ENCODE measurements at regions not wholly inside any gene's neighbourhood (a gene's known extent, or its start where the extent isn't known, plus 50 kb on each side); places are given as distances from the start of the nearest gene placed in this dataset.

DNA sequence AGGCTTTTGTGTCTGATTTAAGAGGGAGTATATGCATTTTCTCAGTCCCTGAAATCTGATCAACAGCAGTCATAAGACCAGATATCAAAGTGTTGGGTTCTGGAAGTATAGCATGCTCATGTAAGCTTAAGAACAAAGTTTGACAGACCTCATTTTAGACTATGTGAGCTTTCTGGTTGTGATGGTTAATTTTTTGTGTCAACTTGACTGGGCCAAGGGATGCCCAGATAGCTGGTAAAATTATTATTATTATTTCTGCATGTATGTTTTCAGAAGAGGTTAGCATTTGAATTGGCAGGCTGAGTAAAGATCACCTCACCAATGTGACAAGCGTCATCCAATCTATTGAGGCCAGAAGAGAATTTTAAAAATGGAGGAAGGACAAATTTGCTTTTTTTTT, 63.5 kb upstream of the FRMD4A start:
- no peak overlapping the region for H3K4me2 ChIP-seq (ENCODE audit: low read depth, low read length, poor library complexity, severe bottlenecking)
- H3K9me3 ChIP-seq (ENCODE audit: low read length), result no peaks in the 10 kb centered on the region
- H3K9ac ChIP-seq (ENCODE audit: low read length), result no peak overlapping the region
- no peaks in the 10 kb centered on the region for H3K4me1 ChIP-seq (ENCODE audit: low read length)
- no peak overlapping the region for H2AFZ ChIP-seq (ENCODE audit: low read length)
- H4K20me1 ChIP-seq (ENCODE audit: insufficient read depth, low read depth, low read length), result no peaks in the 10 kb centered on the region
- H3K79me2 ChIP-seq (ENCODE audit: low read length), result no peaks in the 10 kb centered on the region
- H3K4me3 ChIP-seq (ENCODE audit: low read length), result no peak overlapping the region
- H3K36me3 ChIP-seq (ENCODE audit: insufficient read depth, low read length), result no peaks in the 10 kb centered on the region
- no peaks in the 10 kb centered on the region for H3K9me2 ChIP-seq (replicated peaks; ENCODE audit: insufficient read depth, low read length)
- no peak for DNase-seq
- H3K27ac ChIP-seq (ENCODE audit: low read length), result no peak overlapping the region
- no peaks in the 10 kb centered on the region for H3K27me3 ChIP-seq (ENCODE audit: low read length)

DNA sequence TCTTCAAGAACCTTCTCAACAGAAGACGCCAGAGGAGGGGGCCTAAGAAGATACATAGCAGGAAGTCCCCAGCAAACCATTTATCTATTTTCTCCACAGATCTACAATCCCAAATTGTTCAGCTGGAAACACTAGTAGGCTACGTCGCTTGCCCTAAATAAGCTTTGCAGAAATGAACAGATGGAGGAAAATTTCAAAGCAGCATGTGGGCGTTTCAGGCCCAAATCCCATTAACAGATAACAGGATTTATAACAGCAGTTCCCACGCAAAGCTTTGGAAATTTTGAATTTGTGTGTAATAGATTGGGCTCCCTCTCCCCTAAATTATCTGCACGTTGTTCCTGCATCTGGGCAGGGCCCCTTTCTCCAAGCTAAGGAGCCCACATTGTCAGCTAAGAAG, 60.6 kb upstream of the FRMD4A start:
- Histone ChIP-seq H3K9me2 (replicated peaks; ENCODE audit: insufficient read depth, low read length) (no peaks in the 10 kb centered on the region), H3K4me3 (ENCODE audit: low read length) (no peak overlapping the region), H3K9ac (ENCODE audit: low read length) (no peak overlapping the region), H3K79me2 (ENCODE audit: low read length) (no peaks in the 10 kb centered on the region), H3K27me3 (ENCODE audit: low read length) (no peaks in the 10 kb centered on the region), H3K4me2 (ENCODE audit: low read depth, low read length, poor library complexity, severe bottlenecking) (no peak overlapping the region), H3K27ac (ENCODE audit: low read length) (no peak overlapping the region), H2AFZ (ENCODE audit: low read length) (no peak overlapping the region), H3K4me1 (ENCODE audit: low read length) (no peaks in the 10 kb centered on the region), H3K36me3 (ENCODE audit: insufficient read depth, low read length) (no peaks in the 10 kb centered on the region), H3K9me3 (ENCODE audit: low read length) (no peaks in the 10 kb centered on the region), H4K20me1 (ENCODE audit: insufficient read depth, low read depth, low read length) (no peaks in the 10 kb centered on the region)
- DNase-seq, result no peak

DNA sequence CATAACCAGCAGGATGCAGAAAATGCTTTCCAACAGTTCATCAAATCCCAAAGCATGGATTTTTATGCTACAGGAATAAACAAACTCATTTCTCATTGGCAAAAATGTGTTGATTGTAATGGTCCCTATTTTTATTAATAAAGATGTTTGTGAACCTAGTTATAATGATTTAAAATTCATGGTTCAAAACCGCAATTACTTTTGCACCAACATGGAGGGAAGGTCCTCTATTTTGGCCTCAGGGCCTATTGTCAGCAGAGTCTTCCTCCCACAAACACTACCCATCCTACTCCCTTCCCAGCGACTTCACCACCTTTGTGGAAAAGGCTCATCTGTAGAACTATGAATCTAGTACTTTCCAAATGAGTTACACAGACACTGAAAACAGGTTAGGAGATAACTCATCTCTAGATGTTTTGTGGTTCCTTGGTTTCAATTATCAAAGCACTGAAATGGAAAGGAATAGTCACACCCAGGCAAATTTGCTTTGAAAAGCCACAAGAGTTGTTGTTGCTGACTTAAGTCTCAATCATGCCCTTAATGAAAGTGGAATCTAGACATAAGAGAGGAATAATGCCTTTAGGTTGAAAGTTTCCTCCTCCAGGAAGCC, 59.4 kb upstream of the FRMD4A start:
- no peaks in the 10 kb centered on the region for H4K20me1 ChIP-seq (ENCODE audit: insufficient read depth, low read depth, low read length)
- no peaks in the 10 kb centered on the region for H3K9me2 ChIP-seq (replicated peaks; ENCODE audit: insufficient read depth, low read length)
- H3K27ac ChIP-seq (ENCODE audit: low read length), result no peak overlapping the region
- H2AFZ ChIP-seq (ENCODE audit: low read length), result no peak overlapping the region
- no peak for DNase-seq
- H3K27me3 ChIP-seq (ENCODE audit: low read length), result no peaks in the 10 kb centered on the region
- H3K79me2 ChIP-seq (ENCODE audit: low read length), result no peaks in the 10 kb centered on the region
- H3K4me1 ChIP-seq (ENCODE audit: low read length), result no peaks in the 10 kb centered on the region
- no peak overlapping the region for H3K4me2 ChIP-seq (ENCODE audit: low read depth, low read length, poor library complexity, severe bottlenecking)
- H3K9me3 ChIP-seq (ENCODE audit: low read length), result no peaks in the 10 kb centered on the region
- no peak overlapping the region for H3K4me3 ChIP-seq (ENCODE audit: low read length)
- H3K9ac ChIP-seq (ENCODE audit: low read length), result no peak overlapping the region
- no peaks in the 10 kb centered on the region for H3K36me3 ChIP-seq (ENCODE audit: insufficient read depth, low read length)

DNA sequence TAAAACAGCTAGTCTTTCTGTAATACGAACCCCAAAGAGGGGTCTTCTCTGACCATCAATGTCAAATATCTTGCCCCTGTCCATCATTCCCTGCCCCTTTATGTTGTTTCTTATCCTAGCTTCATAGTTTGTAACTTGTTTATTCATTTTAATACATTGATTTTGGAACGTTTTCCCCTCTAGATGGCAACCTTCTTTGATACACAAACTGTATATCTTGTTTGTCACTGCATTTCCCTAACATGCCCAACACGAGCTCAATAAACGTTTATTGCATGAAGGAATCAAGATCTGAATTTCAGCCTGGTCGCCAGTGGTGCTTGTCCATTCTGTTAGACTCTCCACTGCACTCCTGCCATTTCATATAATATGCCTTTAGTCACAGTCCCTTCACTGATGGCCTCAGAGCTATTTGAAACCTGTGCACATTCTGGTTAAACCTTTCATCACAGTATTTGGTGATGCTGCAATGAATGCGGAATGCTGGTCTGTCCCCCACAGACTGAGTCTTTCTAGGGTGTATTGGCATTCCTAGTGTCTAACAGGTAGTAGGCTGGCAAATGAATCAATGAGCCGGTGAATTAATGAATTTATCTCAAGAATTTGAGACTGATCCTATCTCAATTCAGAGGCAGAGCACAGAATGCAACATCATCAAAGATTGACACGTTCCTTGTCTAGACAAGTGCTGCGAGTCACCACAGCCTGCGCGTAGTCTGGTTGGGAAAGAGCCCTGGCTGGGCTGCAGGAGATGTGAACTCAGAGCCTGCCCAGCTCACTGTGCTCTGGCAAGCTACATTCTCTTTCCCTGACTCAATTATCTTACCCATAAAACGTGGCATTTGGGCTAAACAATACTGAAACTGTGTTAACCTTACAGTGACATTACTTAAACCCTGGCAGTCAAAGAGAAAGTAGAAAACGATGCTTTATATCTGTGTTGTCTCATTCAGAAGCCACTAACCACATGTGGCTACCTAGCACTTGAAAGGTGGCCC, 55.2 kb upstream of the FRMD4A start:
- Histone ChIP-seq H3K4me1 (ENCODE audit: low read length) (no peaks in the 10 kb centered on the region), H3K27ac (ENCODE audit: low read length) (no peak overlapping the region), H4K20me1 (ENCODE audit: insufficient read depth, low read depth, low read length) (no peaks in the 10 kb centered on the region), H3K9me3 (ENCODE audit: low read length) (no peaks in the 10 kb centered on the region), H3K27me3 (ENCODE audit: low read length) (no peaks in the 10 kb centered on the region), H2AFZ (ENCODE audit: low read length) (no peak overlapping the region), H3K4me2 (ENCODE audit: low read depth, low read length, poor library complexity, severe bottlenecking) (no peak overlapping the region), H3K79me2 (ENCODE audit: low read length) (no peaks in the 10 kb centered on the region), H3K9ac (ENCODE audit: low read length) (no peak overlapping the region), H3K9me2 (replicated peaks; ENCODE audit: insufficient read depth, low read length) (no peaks in the 10 kb centered on the region), H3K36me3 (ENCODE audit: insufficient read depth, low read length) (no peaks in the 10 kb centered on the region), H3K4me3 (ENCODE audit: low read length) (no peak overlapping the region)
- no peak for DNase-seq

DNA sequence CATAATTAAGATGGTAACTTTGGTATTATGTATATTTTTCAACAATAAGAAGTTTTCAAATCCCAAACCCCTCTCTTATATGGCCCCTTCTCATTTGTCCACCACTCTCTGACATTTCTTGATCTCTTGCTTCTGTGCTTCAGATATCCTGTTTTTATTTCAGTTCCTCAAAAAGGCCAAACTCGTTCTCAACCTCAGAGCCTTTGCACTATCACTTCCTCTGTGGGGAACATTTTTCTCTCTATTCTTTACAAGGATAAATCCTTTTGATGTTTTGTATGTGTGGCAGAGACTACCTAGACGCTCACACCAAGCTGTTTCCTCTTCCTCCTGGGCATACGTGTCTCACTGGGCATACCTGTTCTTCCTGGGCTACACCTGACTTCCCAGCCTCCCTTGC, 54.2 kb upstream of the FRMD4A start:
- Histone ChIP-seq H3K36me3 (ENCODE audit: insufficient read depth, low read length) (no peaks in the 10 kb centered on the region), H4K20me1 (ENCODE audit: insufficient read depth, low read depth, low read length) (no peaks in the 10 kb centered on the region), H3K4me1 (ENCODE audit: low read length) (no peaks in the 10 kb centered on the region), H2AFZ (ENCODE audit: low read length) (no peak overlapping the region), H3K9ac (ENCODE audit: low read length) (no peak overlapping the region), H3K27ac (ENCODE audit: low read length) (no peak overlapping the region), H3K9me2 (replicated peaks; ENCODE audit: insufficient read depth, low read length) (no peaks in the 10 kb centered on the region), H3K9me3 (ENCODE audit: low read length) (no peaks in the 10 kb centered on the region), H3K4me2 (ENCODE audit: low read depth, low read length, poor library complexity, severe bottlenecking) (no peak overlapping the region), H3K27me3 (ENCODE audit: low read length) (no peaks in the 10 kb centered on the region), H3K79me2 (ENCODE audit: low read length) (no peaks in the 10 kb centered on the region), H3K4me3 (ENCODE audit: low read length) (no peak overlapping the region)
- no peak for DNase-seq

DNA sequence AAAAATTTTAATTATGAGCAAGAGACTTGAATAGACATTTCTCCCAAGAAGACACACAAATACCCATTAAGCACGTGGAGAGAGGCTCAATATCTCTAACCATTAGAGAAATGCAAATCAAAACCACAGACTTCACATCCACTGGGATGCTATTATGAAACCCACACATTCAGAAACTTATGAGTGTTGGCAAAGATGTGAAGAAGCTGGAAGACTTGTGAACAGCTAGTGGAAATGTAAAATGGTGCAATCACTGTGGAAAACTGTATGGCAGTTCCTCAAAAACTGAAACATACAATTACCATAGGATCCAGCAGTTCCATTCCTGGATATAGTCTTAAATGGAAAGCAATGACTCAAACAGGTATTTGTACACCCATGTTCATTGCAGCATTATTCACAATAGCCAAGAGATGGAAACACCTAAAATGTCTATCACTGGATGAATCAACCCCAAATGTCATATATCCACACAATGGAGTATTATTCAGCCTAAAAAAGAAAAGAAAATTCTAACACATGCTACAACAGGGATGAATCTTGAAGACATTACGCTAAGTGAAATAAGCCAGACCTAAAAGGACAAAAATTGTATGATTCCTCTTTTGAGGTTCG, 53.5 kb upstream of the FRMD4A start:
- Histone ChIP-seq H3K79me2 (ENCODE audit: low read length) (no peaks in the 10 kb centered on the region), H3K9ac (ENCODE audit: low read length) (no peak overlapping the region), H3K9me3 (ENCODE audit: low read length) (no peaks in the 10 kb centered on the region), H2AFZ (ENCODE audit: low read length) (no peak overlapping the region), H3K4me2 (ENCODE audit: low read depth, low read length, poor library complexity, severe bottlenecking) (no peak overlapping the region), H3K27me3 (ENCODE audit: low read length) (no peaks in the 10 kb centered on the region), H3K4me3 (ENCODE audit: low read length) (no peak overlapping the region), H3K4me1 (ENCODE audit: low read length) (no peaks in the 10 kb centered on the region), H3K27ac (ENCODE audit: low read length) (no peak overlapping the region), H3K9me2 (replicated peaks; ENCODE audit: insufficient read depth, low read length) (no peaks in the 10 kb centered on the region), H3K36me3 (ENCODE audit: insufficient read depth, low read length) (no peaks in the 10 kb centered on the region), H4K20me1 (ENCODE audit: insufficient read depth, low read depth, low read length) (no peaks in the 10 kb centered on the region)
- no peak for DNase-seq

DNA sequence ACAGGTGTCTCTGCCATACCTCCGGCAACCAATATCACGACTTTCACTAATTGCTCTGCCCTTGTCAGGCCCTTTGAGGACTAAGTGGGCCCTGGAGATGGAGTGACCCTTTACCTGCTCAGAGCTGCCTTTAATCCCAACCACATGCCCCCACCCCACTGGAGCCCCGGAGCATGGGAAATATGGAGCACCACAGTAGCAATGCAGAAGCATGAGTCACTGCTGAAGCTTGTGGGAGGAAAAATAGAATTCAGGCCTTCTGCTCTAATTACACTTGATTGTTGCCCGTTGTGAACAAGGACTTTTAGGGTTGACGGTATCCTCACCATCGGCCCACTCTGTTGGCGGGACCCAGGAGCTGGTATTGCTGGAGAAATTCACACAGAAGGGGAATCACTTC, 52.5 kb upstream of the FRMD4A start:
- H3K9me3 ChIP-seq (ENCODE audit: low read length), result no peaks in the 10 kb centered on the region
- DNase-seq, result no peak
- no peaks in the 10 kb centered on the region for H3K79me2 ChIP-seq (ENCODE audit: low read length)
- no peak overlapping the region for H3K27ac ChIP-seq (ENCODE audit: low read length)
- no peaks in the 10 kb centered on the region for H3K4me1 ChIP-seq (ENCODE audit: low read length)
- no peaks in the 10 kb centered on the region for H3K27me3 ChIP-seq (ENCODE audit: low read length)
- no peak overlapping the region for H2AFZ ChIP-seq (ENCODE audit: low read length)
- H4K20me1 ChIP-seq (ENCODE audit: insufficient read depth, low read depth, low read length), result no peaks in the 10 kb centered on the region
- no peak overlapping the region for H3K4me3 ChIP-seq (ENCODE audit: low read length)
- H3K9ac ChIP-seq (ENCODE audit: low read length), result no peak overlapping the region
- H3K36me3 ChIP-seq (ENCODE audit: insufficient read depth, low read length), result no peaks in the 10 kb centered on the region
- H3K4me2 ChIP-seq (ENCODE audit: low read depth, low read length, poor library complexity, severe bottlenecking), result no peak overlapping the region
- no peaks in the 10 kb centered on the region for H3K9me2 ChIP-seq (replicated peaks; ENCODE audit: insufficient read depth, low read length)

DNA sequence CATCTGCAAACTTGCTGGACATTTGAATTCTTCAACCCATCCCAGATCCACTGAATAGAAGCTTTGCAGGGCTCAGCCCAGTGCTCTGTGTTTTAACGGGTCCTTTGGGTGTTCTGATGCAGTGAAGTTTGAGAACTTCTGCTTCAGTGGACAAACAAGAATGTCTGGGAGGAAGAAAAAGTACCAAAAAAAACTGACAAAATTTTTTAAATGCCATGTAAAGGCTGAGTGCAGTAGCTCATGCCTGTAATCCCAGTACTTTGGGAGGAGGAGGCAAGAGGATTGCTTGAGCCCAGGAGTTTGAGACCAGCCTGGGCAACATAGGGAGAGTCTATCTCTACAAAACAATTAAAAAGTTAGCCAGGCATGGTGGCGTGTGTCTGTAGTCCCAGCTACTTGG, 51.8 kb upstream of the FRMD4A start:
- no peak overlapping the region for H3K27ac ChIP-seq (ENCODE audit: low read length)
- no peak overlapping the region for H2AFZ ChIP-seq (ENCODE audit: low read length)
- no peaks in the 10 kb centered on the region for H4K20me1 ChIP-seq (ENCODE audit: insufficient read depth, low read depth, low read length)
- H3K9ac ChIP-seq (ENCODE audit: low read length), result no peak overlapping the region
- H3K4me3 ChIP-seq (ENCODE audit: low read length), result no peak overlapping the region
- no peaks in the 10 kb centered on the region for H3K27me3 ChIP-seq (ENCODE audit: low read length)
- no peak for DNase-seq
- H3K9me2 ChIP-seq (replicated peaks; ENCODE audit: insufficient read depth, low read length), result no peaks in the 10 kb centered on the region
- H3K9me3 ChIP-seq (ENCODE audit: low read length), result no peaks in the 10 kb centered on the region
- H3K79me2 ChIP-seq (ENCODE audit: low read length), result no peaks in the 10 kb centered on the region
- no peaks in the 10 kb centered on the region for H3K36me3 ChIP-seq (ENCODE audit: insufficient read depth, low read length)
- H3K4me1 ChIP-seq (ENCODE audit: low read length), result no peaks in the 10 kb centered on the region
- H3K4me2 ChIP-seq (ENCODE audit: low read depth, low read length, poor library complexity, severe bottlenecking), result no peak overlapping the region

All from Karpas-422 (cell line).